K562 (cell line): ENCODE measurements at regions not wholly inside any gene's neighbourhood (a gene's known extent, or its start where the extent isn't known, plus 50 kb on each side); places are given as distances from the start of the nearest gene placed in this dataset.

Source experiments
- ATAC-seq: fragments of 200-7000 bp; cut with Tn5 transposase; 3 replicates; pipeline ENCODE4 v1.9.1; 2020; ENCODE audit warnings: moderate library complexity
- BruUV-seq: library from RNA; stranded (reverse); fragments of 400-500 nt; replicated peaks from 2 replicates; lab custom pipeline; 2021; lab: Mats Ljungman, UMichigan
- CTCF ChIA-PET: fragments of 300-600 bp; formaldehyde crosslinking; extraction: SDS; loops from one replicate; lab custom pipeline; 2021; ENCODE audit warnings: low intra/inter-chr PET ratio; lab: Yijun Ruan, JAX
- POLR2A ChIA-PET: fragments of 300-600, 350-650 bp; sonication (Branson Sonifier 250); formaldehyde crosslinking; extraction: SDS; loops from one replicate; lab custom pipeline; 2021; ENCODE audit warnings: antibody characterized with exemption, inconsistent platforms; lab: Yijun Ruan, JAX
- DNase-seq, 4 experiments: peaks; one replicate each; pipeline versions ENCODE4 v3.0.0 to v3.0.0-alpha.2; 2011 to 2018; ENCODE audit warnings: low spot score in 3 of 4, mixed read lengths in 3 of 4; ENCODE audit errors: extremely low read depth in 1 of 4
- FAIRE-seq: peaks from 2 replicates; lab custom pipeline; 2011; peaks lifted over from hg19 to GRCh38; lab: Jason Lieb, UNC
- H2AFZ ChIP-seq: 2 replicates; pipeline ENCODE4 v1.6.0; 2011; ENCODE audit warnings: low read depth, low read length, control low read depth, inconsistent platforms
- H3K27ac ChIP-seq: fragments of 200-600 bp; 3 replicates; pipeline ENCODE4 v1.8.0; 2011; ENCODE audit warnings: low read depth, mild to moderate bottlenecking, control low read depth, inconsistent platforms, low read length, moderate library complexity, mixed read lengths; ENCODE audit errors: extremely low read depth
- H3K27me3 ChIP-seq, 2 experiments: fragments of 300-600 bp in 1 of 2; 2 replicates in 1 of 2; 3 replicates in 1 of 2; pipeline versions ENCODE4 v1.6.0 to v1.8.0; 2011; ENCODE audit warnings: inconsistent platforms in 2 of 2, low read length in 2 of 2, mild to moderate bottlenecking in 1 of 2, mixed read lengths in 1 of 2, moderate library complexity in 1 of 2; ENCODE audit not compliant: control insufficient read depth in 2 of 2, insufficient read depth in 2 of 2
- H3K36me3 ChIP-seq: fragments of 300-600 bp; 3 replicates; pipeline ENCODE4 v1.8.0; 2011; ENCODE audit warnings: mild to moderate bottlenecking, low read length, inconsistent platforms; ENCODE audit not compliant: control insufficient read depth, insufficient read depth
- H3K4me1 ChIP-seq, 2 experiments: fragments of 200-600 bp in 1 of 2; replicated peaks in 1 of 2; 2 replicates in 1 of 2; 3 replicates in 1 of 2; pipeline versions ENCODE4 v1.5.1 to v1.8.0; 2011; ENCODE audit warnings: inconsistent platforms in 2 of 2, low read length in 2 of 2, mild to moderate bottlenecking in 1 of 2, mixed read lengths in 1 of 2, moderate library complexity in 1 of 2; ENCODE audit not compliant: control insufficient read depth in 2 of 2, insufficient read depth in 2 of 2
- H3K4me2 ChIP-seq: 2 replicates; pipeline ENCODE4 v1.6.1; 2011; ENCODE audit warnings: low read length, control low read depth, inconsistent platforms, mixed read lengths; ENCODE audit not compliant: insufficient read depth
- H3K4me3 ChIP-seq: fragments of 200-600 bp; sonication (generic), shearing (Covaris generic); 2 replicates; pipeline ENCODE4 v1.5.1; 2016; ENCODE audit warnings: control low read depth, inconsistent platforms
- H3K79me2 ChIP-seq: fragments of 200-600 bp; 3 replicates; pipeline ENCODE4 v1.8.0; 2011; ENCODE audit warnings: low read length, inconsistent platforms; ENCODE audit not compliant: control insufficient read depth, insufficient read depth
- H3K9ac ChIP-seq, 2 experiments: 2 replicates each; pipeline versions ENCODE4 v1.6.0 to v1.6.1; 2011; ENCODE audit warnings: low read depth in 2 of 2, low read length in 2 of 2, control low read depth in 1 of 2, inconsistent platforms in 1 of 2, mild to moderate bottlenecking in 1 of 2, mixed read lengths in 1 of 2; ENCODE audit not compliant: insufficient read depth in 1 of 2
- H3K9me1 ChIP-seq: one replicate; pipeline ENCODE4 v1.6.0; 2011; ENCODE audit warnings: inconsistent platforms, mild to moderate bottlenecking, low read length, moderate library complexity; ENCODE audit not compliant: control insufficient read depth, insufficient read depth
- H3K9me3 ChIP-seq: replicated peaks from 2 replicates; pipeline ENCODE4 v1.5.1; 2011; ENCODE audit warnings: low read depth, low read length, inconsistent platforms; ENCODE audit not compliant: control insufficient read depth, insufficient read depth
- H4K20me1 ChIP-seq: replicated peaks from 2 replicates; pipeline ENCODE4 v1.6.1; 2011; ENCODE audit warnings: low read length, inconsistent platforms, mixed read lengths; ENCODE audit not compliant: control insufficient read depth, insufficient read depth
- ASH1L ChIP-seq: fragments of 450-650 bp; IDR thresholded peaks from 2 replicates; pipeline ENCODE4 v1.6.1; 2018; ENCODE audit warnings: borderline replicate concordance, mild to moderate bottlenecking, low read depth; ENCODE audit not compliant: partially characterized antibody
- ATF1 ChIP-seq, 2 experiments: fragments of 450-650 bp in 1 of 2; IDR thresholded peaks; 2 replicates each; pipeline ENCODE4 v1.6.1; 2016; ENCODE audit warnings: missing compliant biosample characterization in 1 of 2, missing genetic modification characterization in 1 of 2
- CHD4 ChIP-seq: fragments of 200-600 bp; sonication (generic); IDR thresholded peaks from 3 replicates; pipeline ENCODE4 v1.6.1; 2012; ENCODE audit warnings: low read depth, mild to moderate bottlenecking, mixed read lengths, low read length, inconsistent platforms; ENCODE audit not compliant: insufficient read depth, insufficient replicate concordance, poor library complexity, severe bottlenecking
- HSF4 ChIP-seq: fragments of 250-450 bp; sonication (Bioruptor Pico); IDR thresholded peaks from 2 replicates; pipeline ENCODE4 v2.1.2; 2022; ENCODE audit warnings: mild to moderate bottlenecking, moderate library complexity, borderline replicate concordance
- KHSRP ChIP-seq: fragments of 450-650 bp; IDR thresholded peaks from 2 replicates; pipeline ENCODE4 v1.6.1; 2017
- MAFG ChIP-seq: fragments of 450-650 bp; conservative IDR thresholded peaks from 2 replicates; pipeline ENCODE4 v1.6.1; 2016; ENCODE audit warnings: missing genetic modification characterization, missing compliant biosample characterization
- NFXL1 ChIP-seq: fragments of 450-650 bp; formaldehyde crosslinking; IDR thresholded peaks from 2 replicates; pipeline ENCODE4 v1.4.0; 2021; ENCODE audit warnings: mild to moderate bottlenecking
- NR4A1 ChIP-seq, 2 experiments: fragments of 250-450 bp in 1 of 2; fragments of 450-650 bp in 1 of 2; sonication (Bioruptor Pico) in 1 of 2; IDR thresholded peaks; 2 replicates each; pipeline versions ENCODE4 v1.4.0 to v1.6.1; 2016 to 2020; ENCODE audit warnings: mild to moderate bottlenecking in 2 of 2, missing compliant biosample characterization in 1 of 2, missing genetic modification characterization in 1 of 2, moderate library complexity in 1 of 2
- PHF21A ChIP-seq: fragments of 450-650 bp; IDR thresholded peaks from 2 replicates; pipeline ENCODE4 v1.6.1; 2017; ENCODE audit warnings: low read depth, borderline replicate concordance
- PURB ChIP-seq: sonication (generic); formaldehyde crosslinking; IDR thresholded peaks from 2 replicates; pipeline ENCODE4 v1.9.0; 2021; ENCODE audit warnings: low read depth, mild to moderate bottlenecking, missing genetic modification reagents
- TAF15 ChIP-seq: fragments of 200-400 bp; formaldehyde crosslinking; IDR thresholded peaks from 2 replicates; pipeline ENCODE4 v1.6.1; 2017; ENCODE audit warnings: mild to moderate bottlenecking, low read depth, low read length, moderate library complexity
- TFAM ChIP-seq: fragments of 250-450 bp; sonication (Bioruptor Pico); conservative IDR thresholded peaks from 2 replicates; pipeline ENCODE4 v1.5.0; 2021; ENCODE audit warnings: mild to moderate bottlenecking, moderate library complexity
- XRCC3 ChIP-seq: fragments of 450-650 bp; IDR thresholded peaks from 2 replicates; pipeline ENCODE4 v1.6.1; 2017; ENCODE audit warnings: mild to moderate bottlenecking, moderate library complexity
- ZKSCAN8 ChIP-seq: fragments of 200-800 bp; sonication (Bioruptor generic); IDR thresholded peaks from 2 replicates; pipeline ENCODE4 v1.6.1; 2016; ENCODE audit warnings: missing genetic modification characterization, missing compliant biosample characterization
- ZNF408 ChIP-seq: fragments of 250-450 bp; sonication (Bioruptor Pico); IDR thresholded peaks from 2 replicates; pipeline ENCODE4 v1.4.0; 2020; ENCODE audit warnings: low read depth, mild to moderate bottlenecking, moderate library complexity
- WGBS: fragments of 100-300 bp; shearing (Covaris generic); methylation state at CpG from one replicate; pipeline ENCODE4 v1.1.6; 2016; ENCODE audit warnings: low coverage, mixed read lengths; ENCODE audit not compliant: insufficient coverage; ENCODE audit errors: missing lambda C conversion rate; 5-methylcytosine and 5-hydroxymethylcytosine counted together
- in situ Hi-C: fragments of 300-500 bp; cut with MboI; formaldehyde crosslinking; loops from 4 replicates; pipeline ENCODE4 v1.15.0; 2018; ENCODE audit warnings: inconsistent platforms, mixed read lengths
- intact Hi-C: fragments of 100-400 bp; cut with micrococcal nuclease; formaldehyde crosslinking; loops from 2 replicates; pipeline ENCODE4 v1.14.2; 2022
- TF ChIP-seq, protein P1 (sequence below): fragments of 250-450 bp; sonication (Bioruptor Pico); IDR thresholded peaks from 2 replicates; pipeline ENCODE4 v1.4.0; 2020; ENCODE audit warnings: mild to moderate bottlenecking, moderate library complexity, borderline replicate concordance
- TF ChIP-seq, protein P2 (sequence below): sonication (generic); formaldehyde crosslinking; IDR thresholded peaks from 2 replicates; pipeline ENCODE4 v1.9.0; 2022; ENCODE audit warnings: mild to moderate bottlenecking, missing genetic modification reagents

DNA sequence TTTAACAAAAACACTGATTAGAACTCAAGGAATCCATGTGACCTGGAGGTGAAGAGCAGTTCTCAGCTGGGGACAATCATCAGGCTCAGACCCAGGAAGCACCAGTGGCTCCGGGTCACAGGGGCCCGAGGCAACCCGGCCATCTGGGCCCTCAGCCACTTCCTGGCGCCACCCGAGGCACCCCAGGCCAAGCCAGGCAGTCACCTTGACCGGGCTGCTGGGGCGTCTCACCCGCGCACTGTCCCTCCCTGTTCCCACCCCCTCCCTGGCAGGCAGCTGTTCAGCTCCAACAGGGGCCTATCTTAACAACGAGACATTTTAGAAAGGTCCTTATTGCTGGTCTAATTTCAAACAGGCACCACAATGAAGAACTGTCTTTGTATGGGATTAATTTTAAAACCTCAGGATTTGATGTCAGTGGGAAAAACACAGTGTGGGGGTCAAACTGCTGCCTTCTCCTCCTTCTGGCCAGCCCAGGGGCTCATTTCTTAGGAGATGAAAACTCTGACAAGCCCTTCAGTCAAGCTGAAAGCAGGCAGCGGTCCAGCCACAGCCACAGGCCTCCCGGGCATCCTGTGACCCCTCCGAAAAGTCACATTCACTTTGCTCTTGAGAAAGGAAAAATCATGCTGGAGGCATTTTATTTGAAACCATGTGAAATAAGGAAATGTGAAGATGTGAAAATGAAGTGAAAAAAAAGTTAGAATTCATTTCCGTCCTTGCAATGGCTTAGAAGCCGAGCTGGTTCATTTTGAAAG, 83.3 kb downstream of the KCTD15 start:
- FAIRE-seq (no peak), DNase-seq (no peak), ATAC-seq (no peak; the same call in 2 of the 3 replicates)
- Histone ChIP-seq H2AFZ (no peak overlapping the region), H3K9ac (no peak overlapping the region), H3K27me3 (peaks cover 17 to 34% of the 10 kb centered on the region in 2 experiments; a peak in 4 of 5 replicates), H3K4me3 (no peak overlapping the region), H3K36me3 (no peaks in the 10 kb centered on the region), H3K9me3 (no peaks in the 10 kb centered on the region), H3K79me2 (no peaks in the 10 kb centered on the region), H3K27ac (no peak overlapping the region), H3K4me2 (no peak overlapping the region), H3K9me1 (no peaks in the 10 kb centered on the region), H4K20me1 (no peaks in the 10 kb centered on the region; the same call in 1 of the 2 replicates), H3K4me1 (peaks cover 0 to 3% of the 10 kb centered on the region in 2 experiments; a peak in 1 of 5 replicates)
- no TSS peak for BruUV-seq
- intact Hi-C loops, result no loop called here
- ChIA-PET CTCF (interaction anchor here (0.7 kb wide), 1 partner anchor 101 kb away, joined by 3 read pairs; no protein-coding TSS in a partner anchor), POLR2A (no interaction called here)
- in situ Hi-C loops, result no loop called here
- 1% methylated on average over 15 of the region's 15 CpGs for WGBS
- TF ChIP-seq ASH1L (no peak), CHD4 (no peak), NR4A1 (CRISPR knock-in tag; IDR thresholded peaks at IDR 0.05) (no peak), NR4A1 (tag; IDR thresholded peaks at IDR 0.05) (no peak), PURB (CRISPR knock-in tag) (no peak), ZNF408 (CRISPR knock-in tag) (no peak), PHF21A (no peak), NFXL1 (CRISPR knock-in tag) (no peak), TFAM (CRISPR knock-in tag) (no peak), XRCC3 (no peak), MAFG (tag) (no peak), ATF1 (CRISPR knock-in tag; IDR thresholded peaks at IDR 0.05) (no peak), ATF1 (tag; IDR thresholded peaks at IDR 0.05) (no peak), TAF15 (no peak), HSF4 (CRISPR knock-in tag) (no peak), KHSRP (no peak), ZKSCAN8 (no peak)
- TF ChIP-seq, protein P1, sequence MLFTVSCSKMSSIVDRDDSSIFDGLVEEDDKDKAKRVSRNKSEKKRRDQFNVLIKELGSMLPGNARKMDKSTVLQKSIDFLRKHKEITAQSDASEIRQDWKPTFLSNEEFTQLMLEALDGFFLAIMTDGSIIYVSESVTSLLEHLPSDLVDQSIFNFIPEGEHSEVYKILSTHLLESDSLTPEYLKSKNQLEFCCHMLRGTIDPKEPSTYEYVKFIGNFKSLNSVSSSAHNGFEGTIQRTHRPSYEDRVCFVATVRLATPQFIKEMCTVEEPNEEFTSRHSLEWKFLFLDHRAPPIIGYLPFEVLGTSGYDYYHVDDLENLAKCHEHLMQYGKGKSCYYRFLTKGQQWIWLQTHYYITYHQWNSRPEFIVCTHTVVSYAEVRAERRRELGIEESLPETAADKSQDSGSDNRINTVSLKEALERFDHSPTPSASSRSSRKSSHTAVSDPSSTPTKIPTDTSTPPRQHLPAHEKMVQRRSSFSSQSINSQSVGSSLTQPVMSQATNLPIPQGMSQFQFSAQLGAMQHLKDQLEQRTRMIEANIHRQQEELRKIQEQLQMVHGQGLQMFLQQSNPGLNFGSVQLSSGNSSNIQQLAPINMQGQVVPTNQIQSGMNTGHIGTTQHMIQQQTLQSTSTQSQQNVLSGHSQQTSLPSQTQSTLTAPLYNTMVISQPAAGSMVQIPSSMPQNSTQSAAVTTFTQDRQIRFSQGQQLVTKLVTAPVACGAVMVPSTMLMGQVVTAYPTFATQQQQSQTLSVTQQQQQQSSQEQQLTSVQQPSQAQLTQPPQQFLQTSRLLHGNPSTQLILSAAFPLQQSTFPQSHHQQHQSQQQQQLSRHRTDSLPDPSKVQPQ (CRISPR knock-in tag), result no peak
- TF ChIP-seq, protein P2, sequence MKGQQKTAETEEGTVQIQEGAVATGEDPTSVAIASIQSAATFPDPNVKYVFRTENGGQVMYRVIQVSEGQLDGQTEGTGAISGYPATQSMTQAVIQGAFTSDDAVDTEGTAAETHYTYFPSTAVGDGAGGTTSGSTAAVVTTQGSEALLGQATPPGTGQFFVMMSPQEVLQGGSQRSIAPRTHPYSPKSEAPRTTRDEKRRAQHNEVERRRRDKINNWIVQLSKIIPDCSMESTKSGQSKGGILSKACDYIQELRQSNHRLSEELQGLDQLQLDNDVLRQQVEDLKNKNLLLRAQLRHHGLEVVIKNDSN, result no peak
